ENCODE measurements at regions not wholly inside any gene's neighbourhood (a gene's known extent, or its start where the extent isn't known, plus 50 kb on each side); places are given as distances from the start of the nearest gene placed in this dataset.

DNA sequence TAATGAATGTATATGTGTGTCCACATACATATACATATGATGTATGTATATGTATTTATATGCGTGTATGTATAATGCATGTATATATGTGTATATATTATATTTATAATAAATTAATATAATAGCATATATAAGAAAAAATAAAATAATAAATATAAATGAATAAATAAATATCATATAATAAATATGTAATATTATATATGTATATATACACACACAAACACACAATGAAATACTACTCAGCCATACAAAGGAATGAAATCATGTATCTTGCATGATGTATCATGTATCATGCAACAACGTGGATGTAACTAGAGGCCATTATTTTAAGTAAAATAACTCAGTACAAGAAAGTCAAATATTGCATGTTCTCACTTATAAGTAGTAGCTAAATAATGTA lies 788.7 kb upstream of the CHORDC1 start:
- TF ChIP-seq, protein P1, sequence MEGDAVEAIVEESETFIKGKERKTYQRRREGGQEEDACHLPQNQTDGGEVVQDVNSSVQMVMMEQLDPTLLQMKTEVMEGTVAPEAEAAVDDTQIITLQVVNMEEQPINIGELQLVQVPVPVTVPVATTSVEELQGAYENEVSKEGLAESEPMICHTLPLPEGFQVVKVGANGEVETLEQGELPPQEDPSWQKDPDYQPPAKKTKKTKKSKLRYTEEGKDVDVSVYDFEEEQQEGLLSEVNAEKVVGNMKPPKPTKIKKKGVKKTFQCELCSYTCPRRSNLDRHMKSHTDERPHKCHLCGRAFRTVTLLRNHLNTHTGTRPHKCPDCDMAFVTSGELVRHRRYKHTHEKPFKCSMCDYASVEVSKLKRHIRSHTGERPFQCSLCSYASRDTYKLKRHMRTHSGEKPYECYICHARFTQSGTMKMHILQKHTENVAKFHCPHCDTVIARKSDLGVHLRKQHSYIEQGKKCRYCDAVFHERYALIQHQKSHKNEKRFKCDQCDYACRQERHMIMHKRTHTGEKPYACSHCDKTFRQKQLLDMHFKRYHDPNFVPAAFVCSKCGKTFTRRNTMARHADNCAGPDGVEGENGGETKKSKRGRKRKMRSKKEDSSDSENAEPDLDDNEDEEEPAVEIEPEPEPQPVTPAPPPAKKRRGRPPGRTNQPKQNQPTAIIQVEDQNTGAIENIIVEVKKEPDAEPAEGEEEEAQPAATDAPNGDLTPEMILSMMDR (IDR thresholded peaks at IDR 0.05): no peak
- no peak for TF ChIP-seq EZH2 (IDR thresholded peaks at IDR 0.05; ENCODE audit: borderline replicate concordance, insufficient read depth, low read depth, low read length, poor library complexity, severe bottlenecking)
